ENCODE measurements at regions not wholly inside any gene's neighbourhood (a gene's known extent, or its start where the extent isn't known, plus 50 kb on each side); places are given as distances from the start of the nearest gene placed in this dataset.

DNA sequence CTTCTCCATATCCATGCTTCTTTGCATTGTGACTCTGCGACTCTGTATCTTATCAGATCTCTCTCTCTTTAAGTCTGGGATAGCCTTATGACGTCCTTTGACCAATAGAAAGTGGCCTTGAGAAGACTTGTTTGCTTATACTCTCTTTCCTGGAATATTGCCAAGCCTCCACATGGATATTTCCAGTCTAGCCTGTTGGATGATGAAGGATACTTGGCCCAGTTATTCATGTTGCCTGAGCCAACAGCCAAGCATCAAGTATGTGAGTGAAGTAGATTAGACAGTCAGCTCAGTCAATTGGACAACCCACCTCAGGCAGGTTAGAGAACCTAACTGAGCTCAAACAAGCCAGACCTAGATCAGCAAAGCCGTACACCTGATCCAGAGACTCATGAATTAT is 864.2 kb upstream of the MGAT4C start:
- no peak for FAIRE-seq
- Histone ChIP-seq H3K27ac (ENCODE audit: control insufficient read depth, insufficient read depth, low read length) (no peak overlapping the region), H3K79me2 (ENCODE audit: control insufficient read depth, insufficient read depth, low read length) (no peaks in the 10 kb centered on the region), H3K9me3 (ENCODE audit: control insufficient read depth, low read depth, low read length) (no peaks in the 10 kb centered on the region), H3K4me2 (ENCODE audit: control insufficient read depth, extremely low read depth, insufficient read depth, low read depth, low read length) (no peak overlapping the region), H3K4me3 (ENCODE audit: control insufficient read depth in 2 of 3, extremely low read depth in 1 of 3, insufficient read depth in 2 of 3, low read depth in 1 of 3, low read length in 3 of 3) (no peak overlapping the region), H2AFZ (ENCODE audit: control insufficient read depth, low read length) (no peak overlapping the region), H3K36me3 (ENCODE audit: control insufficient read depth in 2 of 2, extremely low read depth in 1 of 2, insufficient read depth in 2 of 2, low read length in 2 of 2) (no peaks in the 10 kb centered on the region), H3K9ac (ENCODE audit: control insufficient read depth, extremely low read depth, insufficient read depth, low read length) (no peak overlapping the region), H3K27me3 (ENCODE audit: control insufficient read depth, extremely low read depth, insufficient read depth, low read length) (no peaks in the 10 kb centered on the region), H4K20me1 (ENCODE audit: control insufficient read depth, extremely low read depth, insufficient read depth, low read length) (no peaks in the 10 kb centered on the region), H3K4me1 (ENCODE audit: control insufficient read depth, extremely low read depth, insufficient read depth, low read length) (no peaks in the 10 kb centered on the region), H3K9me1 (ENCODE audit: control insufficient read depth, extremely low read depth, insufficient read depth, low read length) (no peaks in the 10 kb centered on the region)
- dilution Hi-C loops (cut with MboI; ENCODE audit: extremely low pct_ligation_motif_present, low sequenced_read_pairs) = no loop called here
- no peak for DNase-seq (ENCODE audit: low read depth, low spot score)
- no peak for TF ChIP-seq EZH2 (IDR thresholded peaks at IDR 0.05; ENCODE audit: low read length)
- TF ChIP-seq, protein P1, sequence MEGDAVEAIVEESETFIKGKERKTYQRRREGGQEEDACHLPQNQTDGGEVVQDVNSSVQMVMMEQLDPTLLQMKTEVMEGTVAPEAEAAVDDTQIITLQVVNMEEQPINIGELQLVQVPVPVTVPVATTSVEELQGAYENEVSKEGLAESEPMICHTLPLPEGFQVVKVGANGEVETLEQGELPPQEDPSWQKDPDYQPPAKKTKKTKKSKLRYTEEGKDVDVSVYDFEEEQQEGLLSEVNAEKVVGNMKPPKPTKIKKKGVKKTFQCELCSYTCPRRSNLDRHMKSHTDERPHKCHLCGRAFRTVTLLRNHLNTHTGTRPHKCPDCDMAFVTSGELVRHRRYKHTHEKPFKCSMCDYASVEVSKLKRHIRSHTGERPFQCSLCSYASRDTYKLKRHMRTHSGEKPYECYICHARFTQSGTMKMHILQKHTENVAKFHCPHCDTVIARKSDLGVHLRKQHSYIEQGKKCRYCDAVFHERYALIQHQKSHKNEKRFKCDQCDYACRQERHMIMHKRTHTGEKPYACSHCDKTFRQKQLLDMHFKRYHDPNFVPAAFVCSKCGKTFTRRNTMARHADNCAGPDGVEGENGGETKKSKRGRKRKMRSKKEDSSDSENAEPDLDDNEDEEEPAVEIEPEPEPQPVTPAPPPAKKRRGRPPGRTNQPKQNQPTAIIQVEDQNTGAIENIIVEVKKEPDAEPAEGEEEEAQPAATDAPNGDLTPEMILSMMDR (optimal IDR thresholded peaks at IDR 0.05 in 1 of 3, IDR thresholded peaks at IDR 0.05 in 1 of 3, conservative IDR thresholded peaks at IDR 0.05 in 1 of 3; ENCODE audit: extremely low read depth in 1 of 3, insufficient read depth in 2 of 3, low read length in 3 of 3) = no peak

DNA sequence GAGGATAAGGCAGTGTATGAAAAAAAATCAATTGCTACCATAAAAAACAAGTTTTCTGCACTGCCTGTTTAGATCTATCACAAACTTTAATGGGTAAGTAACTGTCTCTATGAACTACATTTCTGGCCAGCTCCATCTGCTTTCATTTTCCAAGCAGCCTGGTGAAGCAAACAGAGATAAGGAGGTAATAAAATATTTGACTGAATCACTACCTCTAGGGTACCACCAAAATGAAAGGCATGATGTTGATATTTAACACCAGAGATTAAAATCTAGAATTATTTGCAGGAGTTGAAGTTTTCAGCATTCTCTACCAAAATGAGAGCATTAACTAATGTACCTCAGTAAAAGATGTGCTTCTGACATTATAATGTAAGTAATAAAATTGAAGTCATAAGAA is 863.5 kb upstream of the MGAT4C start:
- dilution Hi-C loops (cut with MboI; ENCODE audit: extremely low pct_ligation_motif_present, low sequenced_read_pairs) = no loop called here
- FAIRE-seq = no peak

More for the DNA sequence above, 863.5 kb upstream of the MGAT4C start:
- no peak for DNase-seq (ENCODE audit: low read depth, low spot score)
- TF ChIP-seq, protein P1 (optimal IDR thresholded peaks at IDR 0.05 in 1 of 3, IDR thresholded peaks at IDR 0.05 in 1 of 3, conservative IDR thresholded peaks at IDR 0.05 in 1 of 3; ENCODE audit: extremely low read depth in 1 of 3, insufficient read depth in 2 of 3, low read length in 3 of 3) = no peak
- no peak for TF ChIP-seq EZH2 (IDR thresholded peaks at IDR 0.05; ENCODE audit: low read length)
- Histone ChIP-seq H3K9ac (ENCODE audit: control insufficient read depth, extremely low read depth, insufficient read depth, low read length) (no peak overlapping the region), H4K20me1 (ENCODE audit: control insufficient read depth, extremely low read depth, insufficient read depth, low read length) (no peaks in the 10 kb centered on the region), H3K9me3 (ENCODE audit: control insufficient read depth, low read depth, low read length) (no peaks in the 10 kb centered on the region), H3K27me3 (ENCODE audit: control insufficient read depth, extremely low read depth, insufficient read depth, low read length) (no peaks in the 10 kb centered on the region), H3K79me2 (ENCODE audit: control insufficient read depth, insufficient read depth, low read length) (no peaks in the 10 kb centered on the region), H2AFZ (ENCODE audit: control insufficient read depth, low read length) (no peak overlapping the region), H3K4me3 (ENCODE audit: control insufficient read depth in 2 of 3, extremely low read depth in 1 of 3, insufficient read depth in 2 of 3, low read depth in 1 of 3, low read length in 3 of 3) (no peak overlapping the region), H3K36me3 (ENCODE audit: control insufficient read depth in 2 of 2, extremely low read depth in 1 of 2, insufficient read depth in 2 of 2, low read length in 2 of 2) (no peaks in the 10 kb centered on the region), H3K9me1 (ENCODE audit: control insufficient read depth, extremely low read depth, insufficient read depth, low read length) (no peaks in the 10 kb centered on the region), H3K4me2 (ENCODE audit: control insufficient read depth, extremely low read depth, insufficient read depth, low read depth, low read length) (no peak overlapping the region), H3K27ac (ENCODE audit: control insufficient read depth, insufficient read depth, low read length) (no peak overlapping the region), H3K4me1 (ENCODE audit: control insufficient read depth, extremely low read depth, insufficient read depth, low read length) (no peaks in the 10 kb centered on the region)

Data from keratinocyte (primary cell).